Hepatocyte (in vitro differentiated cells): ENCODE measurements at regions not wholly inside any gene's neighbourhood (a gene's known extent, or its start where the extent isn't known, plus 50 kb on each side); places are given as distances from the start of the nearest gene placed in this dataset.

ENCODE experiments used
- DNase-seq: peaks from one replicate; pipeline ENCODE4 v3.0.0-alpha.2; 2016; ENCODE audit warnings: low spot score
- H2AFZ ChIP-seq: fragments of 200-600 bp; sonication (generic); 2 replicates; pipeline ENCODE4 v1.6.0; 2016; ENCODE audit warnings: antibody characterized with exemption, mild to moderate bottlenecking
- H3K27ac ChIP-seq: fragments of 200-600 bp; sonication (generic); 2 replicates; pipeline ENCODE4 v1.5.1; 2016; ENCODE audit warnings: mild to moderate bottlenecking
- H3K27me3 ChIP-seq: fragments of 200-600 bp; sonication (generic); 2 replicates; pipeline ENCODE4 v1.6.1; 2016
- H3K36me3 ChIP-seq: fragments of 200-600 bp; sonication (generic); replicated peaks from 2 replicates; pipeline ENCODE4 v1.5.1; 2016; ENCODE audit warnings: low read depth; ENCODE audit not compliant: insufficient read depth
- H3K4me1 ChIP-seq: fragments of 200-600 bp; sonication (generic); 2 replicates; pipeline ENCODE4 v1.5.1; 2016; ENCODE audit warnings: mild to moderate bottlenecking, moderate library complexity; ENCODE audit not compliant: insufficient read depth
- H3K4me2 ChIP-seq: fragments of 200-600 bp; sonication (generic); 2 replicates; pipeline ENCODE4 v1.6.0; 2016
- H3K4me3 ChIP-seq: fragments of 200-600 bp; sonication (generic); 2 replicates; pipeline ENCODE4 v1.5.1; 2016; ENCODE audit warnings: mild to moderate bottlenecking
- H3K79me2 ChIP-seq: fragments of 200-600 bp; sonication (generic); 2 replicates; pipeline ENCODE4 v1.6.0; 2017; ENCODE audit warnings: mild to moderate bottlenecking
- H3K9me2 ChIP-seq: fragments of 200-600 bp; sonication (generic); replicated peaks from 2 replicates; pipeline ENCODE4 v1.6.0; 2017; ENCODE audit warnings: mild to moderate bottlenecking; ENCODE audit not compliant: insufficient read depth
- H3K9me3 ChIP-seq: fragments of 200-600 bp; sonication (generic); 2 replicates; pipeline ENCODE4 v1.5.1; 2016; ENCODE audit warnings: low read depth, mild to moderate bottlenecking
- H4K20me1 ChIP-seq: fragments of 200-600 bp; sonication (generic); 2 replicates; pipeline ENCODE4 v1.6.0; 2016; ENCODE audit warnings: mild to moderate bottlenecking; ENCODE audit not compliant: insufficient read depth, poor library complexity, severe bottlenecking
- CTCF ChIP-seq: fragments of 200-600 bp; sonication (generic); IDR thresholded peaks from 2 replicates; pipeline ENCODE4 v1.5.1; 2016; ENCODE audit warnings: antibody characterized with exemption, mild to moderate bottlenecking; ENCODE audit not compliant: poor library complexity
- EZH2 ChIP-seq: fragments of 200-600 bp; sonication (generic); IDR thresholded peaks from 2 replicates; pipeline ENCODE4 v1.6.1; 2016; ENCODE audit warnings: antibody characterized with exemption, mild to moderate bottlenecking, borderline replicate concordance
- EZH2phosphoT487 ChIP-seq: fragments of 200-600 bp; sonication (generic); IDR thresholded peaks from one replicate; pipeline ENCODE4 v1.6.1; 2018; ENCODE audit warnings: antibody characterized with exemption, mild to moderate bottlenecking, low read depth, moderate library complexity; ENCODE audit not compliant: unreplicated experiment, severe bottlenecking
- WGBS: methylation state at CpG from one replicate; pipeline ENCODE4 v1.1.6; 2016; ENCODE audit warnings: low lambda C conversion rate; ENCODE audit errors: missing lambda C conversion rate; 5-methylcytosine and 5-hydroxymethylcytosine counted together

GRCh38 chr20:11255455-11255854 is 581.7 kb upstream of the JAG1 start:
- Histone ChIP-seq H3K4me2 (no peak overlapping the region), H3K27ac (no peak overlapping the region), H3K9me3 (no peaks in the 10 kb centered on the region), H3K9me2 (no peaks in the 10 kb centered on the region), H2AFZ (no peak overlapping the region), H4K20me1 (no peaks in the 10 kb centered on the region), H3K79me2 (no peaks in the 10 kb centered on the region), H3K4me1 (no peaks in the 10 kb centered on the region), H3K27me3 (no peaks in the 10 kb centered on the region), H3K36me3 (no peaks in the 10 kb centered on the region), H3K4me3 (no peak overlapping the region)
- no peak for TF ChIP-seq EZH2phosphoT487
- TF ChIP-seq CTCF: no peak
- TF ChIP-seq EZH2: no peak
- no peak for DNase-seq
- 97% methylated on average over 1 of the region's 1 CpG for WGBS

- H3K36me3 ChIP-seq: no peaks in the 10 kb centered on the region
- H2AFZ ChIP-seq: no peak overlapping the region
- no peaks in the 10 kb centered on the region for H3K27me3 ChIP-seq
- no peak overlapping the region for H3K27ac ChIP-seq
- no peak overlapping the region for H3K4me2 ChIP-seq
- no peak overlapping the region for H3K4me3 ChIP-seq
- H3K4me1 ChIP-seq: no peaks in the 10 kb centered on the region
- H3K79me2 ChIP-seq: no peaks in the 10 kb centered on the region
- no peaks in the 10 kb centered on the region for H4K20me1 ChIP-seq
- TF ChIP-seq EZH2: no peak
- TF ChIP-seq CTCF: no peak
- no peaks in the 10 kb centered on the region for H3K9me2 ChIP-seq
- H3K9me3 ChIP-seq: no peaks in the 10 kb centered on the region
- no peak for DNase-seq
Observed at GRCh38 chr20:11255860-11256259, 582.1 kb upstream of the JAG1 start.

GRCh38 chr20:11260611-11261010 is 586.8 kb upstream of the JAG1 start:
- no peak overlapping the region for H3K4me3 ChIP-seq
- no peaks in the 10 kb centered on the region for H3K79me2 ChIP-seq
- H3K36me3 ChIP-seq: no peaks in the 10 kb centered on the region
- H3K9me2 ChIP-seq: no peaks in the 10 kb centered on the region
- H3K9me3 ChIP-seq: no peaks in the 10 kb centered on the region
- H3K4me1 ChIP-seq: no peaks in the 10 kb centered on the region
- no peak for DNase-seq
- no peaks in the 10 kb centered on the region for H3K27me3 ChIP-seq
- H4K20me1 ChIP-seq: no peaks in the 10 kb centered on the region
- no peak overlapping the region for H3K27ac ChIP-seq
- no peak for TF ChIP-seq EZH2
- TF ChIP-seq EZH2phosphoT487: no peak
- TF ChIP-seq CTCF: no peak
- no peak overlapping the region for H3K4me2 ChIP-seq
- H2AFZ ChIP-seq: no peak overlapping the region
- WGBS: 95% methylated on average over 3 of the region's 3 CpGs

GRCh38 chr20:11261533-11262000 is 587.8 kb upstream of the JAG1 start:
- no peak overlapping the region for H3K4me3 ChIP-seq
- H2AFZ ChIP-seq: no peak overlapping the region
- H3K9me2 ChIP-seq: no peaks in the 10 kb centered on the region
- 84% methylated on average over 5 of the region's 5 CpGs for WGBS
- no peaks in the 10 kb centered on the region for H3K79me2 ChIP-seq
- TF ChIP-seq EZH2phosphoT487 (no peak), CTCF (no peak), EZH2 (no peak)
- no peaks in the 10 kb centered on the region for H3K36me3 ChIP-seq
- H3K4me2 ChIP-seq: no peak overlapping the region
- no peaks in the 10 kb centered on the region for H4K20me1 ChIP-seq
- DNase-seq: no peak
- no peaks in the 10 kb centered on the region for H3K27me3 ChIP-seq
- no peak overlapping the region for H3K27ac ChIP-seq
- H3K9me3 ChIP-seq: no peaks in the 10 kb centered on the region
- peaks cover 6% of the 10 kb centered on the region for H3K4me1 ChIP-seq
